HFFc6 (cell line): ENCODE measurements at regions not wholly inside any gene's neighbourhood (a gene's known extent, or its start where the extent isn't known, plus 50 kb on each side); places are given as distances from the start of the nearest gene placed in this dataset.
"Not testable (repeated sequence)": the region's sequence is repeated elsewhere in the genome, so short reads cannot be mapped to it uniquely, and the experiment has no call there.

Source experiments
- DNase-seq: peaks from one replicate; pipeline ENCODE4 v3.0.0-alpha.2; 2018
- H3K27ac Mint-ChIP-seq: 2 replicates; pipeline ENCODE4 v1.8.0; 2020; ENCODE audit warnings: mild to moderate bottlenecking, mixed read lengths
- H3K27me3 Mint-ChIP-seq: 2 replicates; pipeline ENCODE4 v1.8.0; 2021; ENCODE audit warnings: mild to moderate bottlenecking, moderate library complexity, mixed read lengths; ENCODE audit not compliant: insufficient read depth
- H3K36me3 Mint-ChIP-seq: 2 replicates; pipeline ENCODE4 v1.8.0; 2021; ENCODE audit warnings: low read depth, mixed read lengths
- H3K4me1 Mint-ChIP-seq: 2 replicates; pipeline ENCODE4 v1.8.0; 2020; ENCODE audit warnings: low read depth, mixed read lengths
- H3K4me3 Mint-ChIP-seq: 2 replicates; pipeline ENCODE4 v1.8.0; 2020; ENCODE audit warnings: mild to moderate bottlenecking, moderate library complexity, mixed read lengths
- H3K9me3 Mint-ChIP-seq: 2 replicates; pipeline ENCODE4 v1.8.0; 2020; ENCODE audit warnings: mild to moderate bottlenecking, mixed read lengths
- TF ChIP-seq, protein P1 (sequence below): fragments of 200-600 bp; sonication (generic); IDR thresholded peaks from 2 replicates; pipeline ENCODE4 v1.5.0; 2021; ENCODE audit warnings: antibody characterized with exemption, mild to moderate bottlenecking

DNA sequence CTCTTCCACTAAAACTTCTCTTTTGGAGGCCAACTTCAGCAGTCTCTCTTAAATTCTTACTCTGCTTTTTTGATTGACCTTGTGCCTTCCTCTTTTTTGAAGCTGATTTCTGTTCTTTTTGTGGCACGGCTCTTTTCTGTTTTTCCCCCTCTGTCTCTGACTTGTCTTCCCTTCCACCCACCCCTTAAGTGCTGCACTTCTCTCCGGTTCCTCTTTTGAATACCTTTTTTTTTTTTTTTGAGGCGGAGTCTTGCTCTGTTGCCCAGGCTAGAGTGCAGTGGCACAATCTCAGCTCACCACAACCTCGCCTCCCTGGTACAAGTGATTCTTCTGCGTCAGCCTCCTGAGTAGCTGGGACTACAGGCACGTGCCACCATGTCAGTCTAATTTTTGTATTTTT lies 211.9 kb downstream of the BLID start:
- Mint-ChIP-seq H3K9me3 (no peaks in the 10 kb centered on the region), H3K4me1 (peaks cover 22% of the 10 kb centered on the region), H3K36me3 (peaks cover 3% of the 10 kb centered on the region; the same call in 1 of the 2 replicates), H3K4me3 (no peak overlapping the region), H3K27ac (no peak overlapping the region), H3K27me3 (peaks cover 1% of the 10 kb centered on the region; the same call in 1 of the 2 replicates)
- no peak for DNase-seq
- TF ChIP-seq, protein P1, sequence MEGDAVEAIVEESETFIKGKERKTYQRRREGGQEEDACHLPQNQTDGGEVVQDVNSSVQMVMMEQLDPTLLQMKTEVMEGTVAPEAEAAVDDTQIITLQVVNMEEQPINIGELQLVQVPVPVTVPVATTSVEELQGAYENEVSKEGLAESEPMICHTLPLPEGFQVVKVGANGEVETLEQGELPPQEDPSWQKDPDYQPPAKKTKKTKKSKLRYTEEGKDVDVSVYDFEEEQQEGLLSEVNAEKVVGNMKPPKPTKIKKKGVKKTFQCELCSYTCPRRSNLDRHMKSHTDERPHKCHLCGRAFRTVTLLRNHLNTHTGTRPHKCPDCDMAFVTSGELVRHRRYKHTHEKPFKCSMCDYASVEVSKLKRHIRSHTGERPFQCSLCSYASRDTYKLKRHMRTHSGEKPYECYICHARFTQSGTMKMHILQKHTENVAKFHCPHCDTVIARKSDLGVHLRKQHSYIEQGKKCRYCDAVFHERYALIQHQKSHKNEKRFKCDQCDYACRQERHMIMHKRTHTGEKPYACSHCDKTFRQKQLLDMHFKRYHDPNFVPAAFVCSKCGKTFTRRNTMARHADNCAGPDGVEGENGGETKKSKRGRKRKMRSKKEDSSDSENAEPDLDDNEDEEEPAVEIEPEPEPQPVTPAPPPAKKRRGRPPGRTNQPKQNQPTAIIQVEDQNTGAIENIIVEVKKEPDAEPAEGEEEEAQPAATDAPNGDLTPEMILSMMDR, result no peak

DNA sequence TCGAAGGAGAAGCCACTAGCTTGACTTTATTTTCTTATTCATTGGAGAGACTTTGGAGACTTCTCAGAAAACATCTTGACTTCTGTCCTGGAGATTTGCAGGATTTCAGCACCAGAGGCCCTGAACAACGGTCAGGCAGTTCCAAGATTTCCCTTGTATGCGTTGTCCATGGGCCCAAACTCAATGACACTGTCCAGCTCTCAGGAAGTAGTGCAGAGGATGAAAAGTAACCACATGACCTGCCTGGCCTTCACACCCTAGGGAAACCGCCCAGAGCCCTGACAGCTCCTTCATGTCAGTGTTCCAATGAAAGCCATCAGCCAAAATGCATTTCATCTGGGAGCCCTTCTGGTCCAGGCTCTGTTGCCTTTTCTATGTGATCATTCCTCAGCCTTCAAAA lies 214.1 kb downstream of the BLID start:
- H3K27ac Mint-ChIP-seq, result no peak overlapping the region
- H3K4me1 Mint-ChIP-seq, result peaks cover 30% of the 10 kb centered on the region
- H3K27me3 Mint-ChIP-seq, result peaks cover 1% of the 10 kb centered on the region; the same call in 1 of the 2 replicates
- H3K4me3 Mint-ChIP-seq, result no peak overlapping the region
- H3K9me3 Mint-ChIP-seq, result no peaks in the 10 kb centered on the region
- DNase-seq, result no peak
- peaks cover 3% of the 10 kb centered on the region; the same call in 1 of the 2 replicates for H3K36me3 Mint-ChIP-seq
- TF ChIP-seq, protein P1, result no peak

DNA sequence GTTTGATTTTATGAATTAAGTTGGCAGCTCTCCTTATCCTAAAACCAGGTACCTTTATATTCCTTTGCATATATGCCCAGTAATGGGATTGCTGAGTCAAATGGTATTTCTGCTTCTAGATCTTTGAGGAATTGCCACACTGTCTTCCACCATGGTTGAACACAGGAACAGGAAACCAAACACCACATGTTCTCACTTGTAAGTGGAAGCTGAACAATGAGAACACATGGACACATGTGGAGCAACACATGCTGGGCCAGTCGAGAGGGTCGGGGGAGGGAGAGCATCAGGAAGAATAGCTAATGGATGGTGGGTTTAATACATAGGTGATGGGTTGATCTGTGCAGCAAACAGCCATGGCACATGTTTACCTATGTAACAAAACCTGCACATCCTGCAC lies 214.6 kb downstream of the BLID start:
- peaks cover 34% of the 10 kb centered on the region for H3K4me1 Mint-ChIP-seq
- DNase-seq, H3K27me3 Mint-ChIP-seq, H3K4me3 Mint-ChIP-seq, H3K9me3 Mint-ChIP-seq, H3K27ac Mint-ChIP-seq, H3K36me3 Mint-ChIP-seq: not testable (repeated sequence)

DNA sequence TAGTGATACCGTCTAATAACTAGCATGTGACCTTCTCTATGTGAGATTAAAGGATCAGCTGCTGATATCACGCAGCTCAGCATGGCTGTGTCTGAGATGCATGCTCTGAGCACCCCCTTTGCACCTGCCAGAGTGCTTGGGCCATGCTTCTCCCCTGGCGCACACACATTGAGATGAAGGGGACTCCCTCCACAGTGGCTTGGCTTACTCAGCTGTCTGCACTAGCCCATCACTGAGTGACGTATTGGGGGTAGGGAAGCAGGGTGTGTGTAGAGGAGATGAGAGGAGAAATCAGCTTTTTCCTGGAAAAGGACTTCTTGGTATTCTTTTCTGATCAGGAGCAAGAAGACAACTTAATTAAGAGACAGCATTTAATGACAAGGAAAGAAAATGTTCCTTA lies 216.5 kb downstream of the BLID start:
- DNase-seq, result no peak
- peaks cover 3% of the 10 kb centered on the region; the same call in 1 of the 2 replicates for H3K36me3 Mint-ChIP-seq
- peaks cover 44% of the 10 kb centered on the region for H3K4me1 Mint-ChIP-seq
- TF ChIP-seq, protein P1, result no peak
- no peak overlapping the region for H3K27ac Mint-ChIP-seq
- no peaks in the 10 kb centered on the region; the same call in 1 of the 2 replicates for H3K9me3 Mint-ChIP-seq
- H3K27me3 Mint-ChIP-seq, result no peaks in the 10 kb centered on the region
- no peak overlapping the region for H3K4me3 Mint-ChIP-seq

DNA sequence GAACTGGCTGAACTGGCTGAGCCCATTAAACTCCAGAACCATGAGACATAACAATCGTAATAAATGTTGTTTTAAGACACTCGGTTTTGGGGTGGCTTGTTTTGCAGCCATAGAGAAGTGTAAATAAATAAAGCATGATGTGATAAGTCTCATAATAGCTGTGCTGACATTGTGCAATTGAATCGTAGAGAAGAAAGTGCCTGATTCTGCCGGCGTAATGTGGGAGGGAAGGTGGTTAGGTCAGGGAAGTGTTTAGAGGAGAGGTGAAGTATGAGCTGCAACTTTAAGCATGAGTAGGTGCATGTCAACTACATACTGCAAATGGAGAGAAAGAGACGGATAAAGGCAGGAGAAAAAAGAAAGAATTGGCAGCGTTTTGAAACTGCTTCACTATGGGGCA lies 217.1 kb downstream of the BLID start:
- Mint-ChIP-seq H3K36me3 (peaks cover 3% of the 10 kb centered on the region; the same call in 1 of the 2 replicates), H3K4me1 (peaks cover 44% of the 10 kb centered on the region), H3K27me3 (no peaks in the 10 kb centered on the region), H3K27ac (no peak overlapping the region), H3K9me3 (no peaks in the 10 kb centered on the region; the same call in 1 of the 2 replicates), H3K4me3 (no peak overlapping the region)
- TF ChIP-seq, protein P1, result no peak
- no peak for DNase-seq

DNA sequence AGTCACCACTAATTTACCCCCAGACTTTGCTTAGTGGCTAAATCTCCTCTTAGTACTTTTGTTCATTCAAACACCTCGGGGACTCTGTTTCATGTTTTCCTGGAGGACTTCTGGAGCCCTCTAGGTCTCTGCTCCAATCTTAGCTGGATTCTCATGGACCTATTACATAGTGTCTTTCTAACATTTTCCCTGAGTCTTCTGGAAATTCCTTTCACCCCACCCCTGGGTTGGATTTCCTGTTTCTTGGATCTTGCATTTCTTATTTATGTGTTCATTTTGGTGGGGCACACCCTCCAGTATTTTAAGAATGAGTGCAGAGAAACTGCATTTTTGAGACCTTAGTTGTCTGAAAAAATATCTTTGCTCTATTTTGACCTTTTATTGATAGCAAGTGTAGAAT lies 220.1 kb downstream of the BLID start:
- Mint-ChIP-seq H3K36me3 (peaks cover 4% of the 10 kb centered on the region; the same call in 1 of the 2 replicates), H3K27ac (peak overlapping the region; percentile 80), H3K27me3 (peaks cover 1% of the 10 kb centered on the region; the same call in 1 of the 2 replicates), H3K9me3 (no peaks in the 10 kb centered on the region; the same call in 1 of the 2 replicates), H3K4me1 (peaks cover 72% of the 10 kb centered on the region), H3K4me3 (peak overlapping the region; percentile 67)
- peak; percentile 78 for DNase-seq
- TF ChIP-seq, protein P1, result no peak
